ENCODE measurements at regions not wholly inside any gene's neighbourhood (a gene's known extent, or its start where the extent isn't known, plus 50 kb on each side); places are given as distances from the start of the nearest gene placed in this dataset.

DNA sequence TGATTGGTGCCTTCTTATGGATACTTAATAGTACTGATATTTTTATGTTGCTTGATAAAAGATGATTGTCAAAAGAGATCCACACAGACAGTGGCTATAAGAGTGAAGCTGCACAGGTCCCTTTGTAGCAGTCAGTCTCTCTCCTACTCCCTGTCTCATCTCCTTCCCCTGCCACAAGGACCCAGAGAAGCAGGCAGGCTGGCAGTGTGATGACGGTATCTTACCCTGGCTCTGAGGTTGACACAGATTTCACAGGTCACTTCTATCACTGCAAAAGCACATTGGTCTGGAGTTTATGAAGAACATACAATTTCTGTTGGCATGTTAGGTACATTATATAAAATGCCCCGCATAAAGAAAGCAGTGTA, 64.4 kb upstream of the AHR start:
- no peaks in the 10 kb centered on the region for H3K27me3 ChIP-seq (ENCODE audit: control insufficient read depth, extremely low read depth, insufficient read depth, low read length)
- H3K4me2 ChIP-seq (ENCODE audit: control insufficient read depth, extremely low read depth, insufficient read depth, low read depth, low read length), result peak overlapping the region; percentile 60
- FAIRE-seq, result no peak
- no peak for TF ChIP-seq EZH2 (IDR thresholded peaks at IDR 0.05; ENCODE audit: low read length)
- TF ChIP-seq, protein P1, sequence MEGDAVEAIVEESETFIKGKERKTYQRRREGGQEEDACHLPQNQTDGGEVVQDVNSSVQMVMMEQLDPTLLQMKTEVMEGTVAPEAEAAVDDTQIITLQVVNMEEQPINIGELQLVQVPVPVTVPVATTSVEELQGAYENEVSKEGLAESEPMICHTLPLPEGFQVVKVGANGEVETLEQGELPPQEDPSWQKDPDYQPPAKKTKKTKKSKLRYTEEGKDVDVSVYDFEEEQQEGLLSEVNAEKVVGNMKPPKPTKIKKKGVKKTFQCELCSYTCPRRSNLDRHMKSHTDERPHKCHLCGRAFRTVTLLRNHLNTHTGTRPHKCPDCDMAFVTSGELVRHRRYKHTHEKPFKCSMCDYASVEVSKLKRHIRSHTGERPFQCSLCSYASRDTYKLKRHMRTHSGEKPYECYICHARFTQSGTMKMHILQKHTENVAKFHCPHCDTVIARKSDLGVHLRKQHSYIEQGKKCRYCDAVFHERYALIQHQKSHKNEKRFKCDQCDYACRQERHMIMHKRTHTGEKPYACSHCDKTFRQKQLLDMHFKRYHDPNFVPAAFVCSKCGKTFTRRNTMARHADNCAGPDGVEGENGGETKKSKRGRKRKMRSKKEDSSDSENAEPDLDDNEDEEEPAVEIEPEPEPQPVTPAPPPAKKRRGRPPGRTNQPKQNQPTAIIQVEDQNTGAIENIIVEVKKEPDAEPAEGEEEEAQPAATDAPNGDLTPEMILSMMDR (optimal IDR thresholded peaks at IDR 0.05 in 1 of 3, IDR thresholded peaks at IDR 0.05 in 1 of 3, conservative IDR thresholded peaks at IDR 0.05 in 1 of 3; ENCODE audit: extremely low read depth in 1 of 3, insufficient read depth in 2 of 3, low read length in 3 of 3), result no peak
- dilution Hi-C loops (cut with MboI; ENCODE audit: extremely low pct_ligation_motif_present, low sequenced_read_pairs), result no loop called here
- peak overlapping the region; percentile 75 for H3K27ac ChIP-seq (ENCODE audit: control insufficient read depth, insufficient read depth, low read length)
- H3K9ac ChIP-seq (ENCODE audit: control insufficient read depth, extremely low read depth, insufficient read depth, low read length), result peak overlapping the region; percentile 34
- no peaks in the 10 kb centered on the region for H3K9me1 ChIP-seq (ENCODE audit: control insufficient read depth, extremely low read depth, insufficient read depth, low read length)
- no peaks in the 10 kb centered on the region for H4K20me1 ChIP-seq (ENCODE audit: control insufficient read depth, extremely low read depth, insufficient read depth, low read length)
- H3K4me1 ChIP-seq (ENCODE audit: control insufficient read depth, extremely low read depth, insufficient read depth, low read length), result peaks cover 13% of the 10 kb centered on the region
- DNase-seq (ENCODE audit: low read depth, low spot score), result no peak
- no peaks in the 10 kb centered on the region for H3K79me2 ChIP-seq (ENCODE audit: control insufficient read depth, insufficient read depth, low read length)
- no peak overlapping the region for H3K4me3 ChIP-seq (ENCODE audit: control insufficient read depth in 2 of 3, extremely low read depth in 1 of 3, insufficient read depth in 2 of 3, low read depth in 1 of 3, low read length in 3 of 3)
- no peaks in the 10 kb centered on the region for H3K36me3 ChIP-seq (ENCODE audit: control insufficient read depth in 2 of 2, extremely low read depth in 1 of 2, insufficient read depth in 2 of 2, low read length in 2 of 2)
- peak overlapping the region; percentile 73 for H2AFZ ChIP-seq (ENCODE audit: control insufficient read depth, low read length)
- no peaks in the 10 kb centered on the region for H3K9me3 ChIP-seq (ENCODE audit: control insufficient read depth, low read depth, low read length)

DNA sequence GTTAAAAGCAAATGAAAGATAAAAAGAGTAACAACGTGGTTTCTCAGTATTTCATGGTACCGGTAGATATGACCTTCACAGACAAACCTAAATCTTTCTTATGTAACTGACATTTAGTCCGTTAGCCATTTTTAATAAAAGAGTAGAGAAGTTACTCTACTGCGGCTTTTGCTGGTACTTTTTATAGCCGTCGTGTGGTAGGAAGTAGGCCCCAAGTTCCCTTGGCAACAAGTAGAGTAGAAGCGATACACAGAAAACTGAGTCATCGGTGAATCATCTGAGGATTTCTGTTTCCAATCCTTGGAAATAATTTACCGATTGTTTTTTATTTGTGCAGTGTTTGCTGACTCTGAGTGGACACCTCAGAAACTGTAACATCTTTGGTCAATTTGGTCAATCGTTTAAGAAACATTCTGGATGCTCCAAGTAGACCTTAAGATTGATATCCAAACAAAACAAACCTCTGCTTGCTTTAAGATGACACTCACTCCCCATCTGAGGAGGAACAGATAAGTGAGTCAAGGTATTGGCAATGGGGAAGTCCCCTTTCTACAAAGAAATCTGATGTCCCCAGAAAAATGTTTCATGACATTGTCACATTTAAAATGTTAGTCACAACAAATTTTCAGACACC, 63.9 kb upstream of the AHR start:
- H3K4me3 ChIP-seq (ENCODE audit: control insufficient read depth in 2 of 3, extremely low read depth in 1 of 3, insufficient read depth in 2 of 3, low read depth in 1 of 3, low read length in 3 of 3), result no peak overlapping the region
- H3K27ac ChIP-seq (ENCODE audit: control insufficient read depth, insufficient read depth, low read length), result peak overlapping the region; percentile 75
- peak overlapping the region; percentile 34 for H3K9ac ChIP-seq (ENCODE audit: control insufficient read depth, extremely low read depth, insufficient read depth, low read length)
- no peaks in the 10 kb centered on the region for H3K27me3 ChIP-seq (ENCODE audit: control insufficient read depth, extremely low read depth, insufficient read depth, low read length)
- peak; percentile 78 for FAIRE-seq
- no peaks in the 10 kb centered on the region for H3K9me1 ChIP-seq (ENCODE audit: control insufficient read depth, extremely low read depth, insufficient read depth, low read length)
- peak overlapping the region; percentile 60 for H3K4me2 ChIP-seq (ENCODE audit: control insufficient read depth, extremely low read depth, insufficient read depth, low read depth, low read length)
- no peak for DNase-seq (ENCODE audit: low read depth, low spot score)
- no peaks in the 10 kb centered on the region for H4K20me1 ChIP-seq (ENCODE audit: control insufficient read depth, extremely low read depth, insufficient read depth, low read length)
- H3K79me2 ChIP-seq (ENCODE audit: control insufficient read depth, insufficient read depth, low read length), result no peaks in the 10 kb centered on the region
- peak overlapping the region; percentile 74 for H2AFZ ChIP-seq (ENCODE audit: control insufficient read depth, low read length)
- no peaks in the 10 kb centered on the region for H3K9me3 ChIP-seq (ENCODE audit: control insufficient read depth, low read depth, low read length)
- dilution Hi-C loops (cut with MboI; ENCODE audit: extremely low pct_ligation_motif_present, low sequenced_read_pairs), result no loop called here
- peaks cover 16% of the 10 kb centered on the region for H3K4me1 ChIP-seq (ENCODE audit: control insufficient read depth, extremely low read depth, insufficient read depth, low read length)
- H3K36me3 ChIP-seq (ENCODE audit: control insufficient read depth in 2 of 2, extremely low read depth in 1 of 2, insufficient read depth in 2 of 2, low read length in 2 of 2), result no peaks in the 10 kb centered on the region
- TF ChIP-seq, protein P1 (optimal IDR thresholded peaks at IDR 0.05 in 1 of 3, IDR thresholded peaks at IDR 0.05 in 1 of 3, conservative IDR thresholded peaks at IDR 0.05 in 1 of 3; ENCODE audit: extremely low read depth in 1 of 3, insufficient read depth in 2 of 3, low read length in 3 of 3), result no peak
- TF ChIP-seq EZH2 (IDR thresholded peaks at IDR 0.05; ENCODE audit: low read length), result no peak

Data from keratinocyte (primary cell).